Sigmoid colon (tissue), 6 donors: ENCODE measurements at regions not wholly inside any gene's neighbourhood (a gene's known extent, or its start where the extent isn't known, plus 50 kb on each side); places are given as distances from the start of the nearest gene placed in this dataset.
"Not testable (repeated sequence)": the region's sequence is repeated elsewhere in the genome, so short reads cannot be mapped to it uniquely, and the experiment has no call there.

Source experiments
- DNase-seq: peaks from one replicate; pipeline ENCODE4 v3.0.0-alpha.2; 2019
- H3K27ac ChIP-seq, 4 donors: fragments of 200-600 bp; sonication (generic); one replicate each; pipeline ENCODE4 v1.5.1; 2016 to 2019; ENCODE audit warnings: mild to moderate bottlenecking in 1 of 4
- H3K27me3 ChIP-seq, 3 donors: fragments of 200-600 bp; sonication (generic); one replicate each; pipeline ENCODE4 v1.5.1; 2019; ENCODE audit warnings: mild to moderate bottlenecking in 1 of 3
- H3K36me3 ChIP-seq, 4 donors: fragments of 200-600 bp; sonication (generic); one replicate each; pipeline ENCODE4 v1.5.1; 2016 to 2019
- H3K4me1 ChIP-seq, 4 donors: fragments of 200-600 bp; sonication (generic); one replicate each; pipeline ENCODE4 v1.5.1; 2017 to 2019
- H3K4me3 ChIP-seq, 4 donors: fragments of 200-600 bp; sonication (generic); one replicate each; pipeline ENCODE4 v1.5.1; 2017 to 2019; ENCODE audit warnings: mild to moderate bottlenecking in 2 of 4, moderate library complexity in 1 of 4
- H3K9me3 ChIP-seq, 4 donors: fragments of 200-600 bp in 3 of 4; sonication (generic) in 3 of 4; one replicate each; pipeline versions ENCODE4 v1.5.1 to v1.6.1; 2013 to 2019
- EP300 ChIP-seq, 4 donors: sonication (generic); formaldehyde crosslinking; IDR thresholded peaks; one replicate each; pipeline ENCODE4 v1.6.1; 2017; ENCODE audit warnings: antibody characterized with exemption in 4 of 4
- POLR2A ChIP-seq, 2 donors: fragments of 450-650 bp; IDR thresholded peaks; one replicate each; pipeline ENCODE4 v1.6.1; 2016; ENCODE audit warnings: antibody characterized with exemption in 2 of 2, mild to moderate bottlenecking in 2 of 2, moderate library complexity in 2 of 2
- POLR2AphosphoS5 ChIP-seq, 4 donors: sonication (generic); formaldehyde crosslinking; IDR thresholded peaks; one replicate each; pipeline ENCODE4 v1.6.1; 2017; ENCODE audit warnings: antibody characterized with exemption in 4 of 4
- WGBS, 2 donors: extraction: QIAGEN DNeasy Blood & Tissue Kit; methylation state at CpG; one replicate each; pipeline ENCODE4 v1.1.7; 2013; 5-methylcytosine and 5-hydroxymethylcytosine counted together
- intact Hi-C: fragments of 100-400 bp; cut with DNase I; formaldehyde crosslinking; loops from one replicate; pipeline ENCODE4 v1.15.1; 2023
- TF ChIP-seq, protein P1 (sequence below), 4 experiments: fragments of 450-650 bp in 3 of 4; fragments of 200-600 bp in 1 of 4; IDR thresholded peaks; one replicate each; pipeline ENCODE4 v1.5.1; 2016 to 2019; ENCODE audit warnings: antibody characterized with exemption in 4 of 4, mild to moderate bottlenecking in 3 of 4, moderate library complexity in 2 of 4
- donor health status: healthy with polysubstance abuse.
- donor health status: healthy.

DNA sequence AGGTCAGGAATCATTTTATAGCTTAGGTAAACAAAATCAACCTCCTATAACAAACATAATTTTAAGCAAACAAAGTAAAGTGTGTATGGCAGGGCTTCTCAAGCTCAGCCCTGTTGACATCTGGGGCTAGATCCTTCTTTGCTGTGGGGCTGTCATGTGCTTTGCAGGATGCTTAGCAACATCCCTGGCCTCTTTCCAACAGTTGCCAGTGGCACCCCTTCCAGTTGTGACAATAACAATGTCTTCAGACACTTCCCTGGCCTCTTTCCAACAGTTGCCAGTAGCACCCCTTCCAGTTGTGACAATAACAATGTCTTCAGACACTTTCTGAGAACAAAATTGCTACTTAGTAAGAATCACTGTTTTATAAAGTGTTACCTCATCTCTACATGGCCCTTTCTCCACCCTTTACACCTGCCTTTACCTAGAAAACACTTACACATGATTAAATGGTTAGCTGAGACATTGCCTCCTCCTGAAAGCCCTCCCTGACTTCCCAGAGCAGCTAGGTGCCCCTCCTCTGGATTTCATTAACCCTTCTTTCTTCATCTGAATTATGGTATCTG, 194.0 kb upstream of the LMCD1 start:
- no peak overlapping the region for H3K4me3 ChIP-seq
- no peaks in the 10 kb centered on the region for H3K27me3 ChIP-seq
- no peaks in the 10 kb centered on the region for H3K4me1 ChIP-seq
- intact Hi-C loops = no loop called here
- no peak overlapping the region for H3K27ac ChIP-seq
- DNase-seq = no peak
- no peaks in the 10 kb centered on the region for H3K36me3 ChIP-seq
- TF ChIP-seq EP300 (IDR thresholded peaks at IDR 0.05) (no peak), POLR2AphosphoS5 (IDR thresholded peaks at IDR 0.05) (no peak), POLR2A (IDR thresholded peaks at IDR 0.05) (no peak)
- TF ChIP-seq, protein P1, sequence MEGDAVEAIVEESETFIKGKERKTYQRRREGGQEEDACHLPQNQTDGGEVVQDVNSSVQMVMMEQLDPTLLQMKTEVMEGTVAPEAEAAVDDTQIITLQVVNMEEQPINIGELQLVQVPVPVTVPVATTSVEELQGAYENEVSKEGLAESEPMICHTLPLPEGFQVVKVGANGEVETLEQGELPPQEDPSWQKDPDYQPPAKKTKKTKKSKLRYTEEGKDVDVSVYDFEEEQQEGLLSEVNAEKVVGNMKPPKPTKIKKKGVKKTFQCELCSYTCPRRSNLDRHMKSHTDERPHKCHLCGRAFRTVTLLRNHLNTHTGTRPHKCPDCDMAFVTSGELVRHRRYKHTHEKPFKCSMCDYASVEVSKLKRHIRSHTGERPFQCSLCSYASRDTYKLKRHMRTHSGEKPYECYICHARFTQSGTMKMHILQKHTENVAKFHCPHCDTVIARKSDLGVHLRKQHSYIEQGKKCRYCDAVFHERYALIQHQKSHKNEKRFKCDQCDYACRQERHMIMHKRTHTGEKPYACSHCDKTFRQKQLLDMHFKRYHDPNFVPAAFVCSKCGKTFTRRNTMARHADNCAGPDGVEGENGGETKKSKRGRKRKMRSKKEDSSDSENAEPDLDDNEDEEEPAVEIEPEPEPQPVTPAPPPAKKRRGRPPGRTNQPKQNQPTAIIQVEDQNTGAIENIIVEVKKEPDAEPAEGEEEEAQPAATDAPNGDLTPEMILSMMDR (IDR thresholded peaks at IDR 0.05) = no peak
- peaks cover 0 to 3% (median 0%) of the 10 kb centered on the region in 4 donors for H3K9me3 ChIP-seq

DNA sequence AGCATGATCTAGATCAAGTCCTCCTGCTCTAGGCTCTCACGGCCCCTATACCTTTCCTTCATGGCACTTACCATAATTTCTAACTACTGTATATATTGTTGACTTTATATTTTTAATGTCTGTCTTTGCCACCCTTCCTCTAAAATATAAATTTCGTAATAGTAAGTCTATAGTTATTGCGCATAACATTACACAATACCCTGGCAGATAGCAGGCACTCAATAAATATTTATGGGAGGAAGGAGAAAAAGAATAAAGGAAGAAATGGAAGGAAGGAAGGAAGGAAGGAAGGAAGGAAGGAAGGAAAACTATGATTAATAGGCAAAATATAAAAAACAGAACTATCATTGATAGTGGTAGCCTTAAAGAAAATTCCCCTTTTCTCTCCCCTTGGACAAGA, 190.3 kb upstream of the LMCD1 start:
- no peaks in the 10 kb centered on the region for H3K4me1 ChIP-seq
- no peaks in the 10 kb centered on the region for H3K27me3 ChIP-seq
- intact Hi-C loops = no loop called here
- H3K9me3 ChIP-seq = peaks cover 0 to 3% (median 0%) of the 10 kb centered on the region in 4 donors
- DNase-seq = no peak
- H3K4me3 ChIP-seq = no peak overlapping the region
- no peak overlapping the region for H3K27ac ChIP-seq
- H3K36me3 ChIP-seq = no peaks in the 10 kb centered on the region
- 86 to 92% methylated on average over 3 of the region's 3 CpGs for WGBS, 2 donors
- TF ChIP-seq EP300 (IDR thresholded peaks at IDR 0.05) (no peak), POLR2AphosphoS5 (IDR thresholded peaks at IDR 0.05) (no peak), POLR2A (IDR thresholded peaks at IDR 0.05) (no peak)
- TF ChIP-seq, protein P1 (IDR thresholded peaks at IDR 0.05) = no peak

DNA sequence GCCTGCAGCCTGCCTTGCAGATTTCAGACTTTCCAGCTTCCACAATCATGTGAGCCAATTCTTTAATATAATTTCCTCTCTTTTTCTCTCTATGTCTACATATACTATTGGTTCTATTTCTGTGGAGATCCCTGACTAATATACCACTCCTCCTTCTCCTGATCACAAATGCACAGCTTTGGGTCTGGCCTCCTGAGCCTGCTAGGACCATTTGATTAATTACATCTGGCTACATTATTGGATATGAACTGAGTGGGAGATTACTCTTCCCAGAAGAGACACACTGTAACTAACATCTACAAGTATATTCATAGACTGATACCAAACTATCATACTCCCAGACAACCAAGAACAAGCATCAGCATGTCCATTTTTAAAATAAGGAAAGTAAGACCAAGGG, 188.9 kb upstream of the LMCD1 start:
- H3K27ac ChIP-seq = no peak overlapping the region
- no peak overlapping the region for H3K4me3 ChIP-seq
- H3K9me3 ChIP-seq = peaks cover 0 to 3% (median 0%) of the 10 kb centered on the region in 4 donors
- intact Hi-C loops = no loop called here
- H3K27me3 ChIP-seq = no peaks in the 10 kb centered on the region
- TF ChIP-seq, protein P1 (IDR thresholded peaks at IDR 0.05) = no peak
- no peak for TF ChIP-seq POLR2A (IDR thresholded peaks at IDR 0.05)
- no peak for TF ChIP-seq EP300 (IDR thresholded peaks at IDR 0.05)
- no peak for TF ChIP-seq POLR2AphosphoS5 (IDR thresholded peaks at IDR 0.05)
- H3K36me3 ChIP-seq = no peaks in the 10 kb centered on the region
- no peak for DNase-seq
- no peaks in the 10 kb centered on the region for H3K4me1 ChIP-seq

DNA sequence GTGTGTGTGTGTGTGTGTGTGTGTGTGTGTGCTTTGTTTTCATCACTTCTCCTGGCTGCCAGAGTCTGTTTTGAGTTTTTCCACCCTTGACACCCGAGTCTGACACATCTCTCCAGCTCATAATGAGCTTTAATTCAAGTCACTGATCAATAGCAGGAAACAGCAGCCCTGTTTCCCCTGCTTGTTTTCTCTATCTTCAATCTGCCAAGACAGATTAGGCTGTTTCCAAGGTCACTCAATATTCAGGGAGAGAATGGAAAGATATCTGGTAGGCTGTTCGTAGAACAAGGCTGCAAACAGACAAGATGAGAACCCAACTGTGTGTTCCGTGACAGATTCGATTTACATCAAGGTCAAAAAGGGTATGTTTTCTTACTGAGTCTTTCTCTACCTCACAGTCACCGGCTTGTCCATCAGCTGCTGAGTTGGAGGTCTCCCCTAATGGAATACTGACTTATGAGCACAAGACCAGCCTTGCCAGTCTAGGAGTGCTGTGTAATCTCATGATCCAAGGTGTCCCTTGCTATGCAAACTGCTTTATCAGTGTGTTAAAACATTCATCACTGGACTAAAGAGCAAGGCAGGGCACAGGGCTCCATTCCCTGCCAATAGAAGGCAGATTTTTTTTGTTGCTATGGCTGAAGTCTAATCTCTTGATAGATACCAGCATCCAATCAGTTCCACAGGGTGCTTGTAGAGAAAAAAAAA, 187.9 kb upstream of the LMCD1 start:
- no peak for DNase-seq
- Histone ChIP-seq H3K27me3 (no peaks in the 10 kb centered on the region), H3K27ac (no peak overlapping the region), H3K4me3 (no peak overlapping the region), H3K36me3 (no peaks in the 10 kb centered on the region), H3K9me3 (peaks cover 0 to 3% (median 0%) of the 10 kb centered on the region in 4 donors), H3K4me1 (no peaks in the 10 kb centered on the region)
- no peak for TF ChIP-seq POLR2A (IDR thresholded peaks at IDR 0.05)
- TF ChIP-seq POLR2AphosphoS5 (IDR thresholded peaks at IDR 0.05) = no peak
- no peak for TF ChIP-seq EP300 (IDR thresholded peaks at IDR 0.05)
- TF ChIP-seq, protein P1 (IDR thresholded peaks at IDR 0.05) = no peak
- intact Hi-C loops = no loop called here
- 62 to 76% methylated on average over 5 of the region's 5 CpGs for WGBS, 2 donors

DNA sequence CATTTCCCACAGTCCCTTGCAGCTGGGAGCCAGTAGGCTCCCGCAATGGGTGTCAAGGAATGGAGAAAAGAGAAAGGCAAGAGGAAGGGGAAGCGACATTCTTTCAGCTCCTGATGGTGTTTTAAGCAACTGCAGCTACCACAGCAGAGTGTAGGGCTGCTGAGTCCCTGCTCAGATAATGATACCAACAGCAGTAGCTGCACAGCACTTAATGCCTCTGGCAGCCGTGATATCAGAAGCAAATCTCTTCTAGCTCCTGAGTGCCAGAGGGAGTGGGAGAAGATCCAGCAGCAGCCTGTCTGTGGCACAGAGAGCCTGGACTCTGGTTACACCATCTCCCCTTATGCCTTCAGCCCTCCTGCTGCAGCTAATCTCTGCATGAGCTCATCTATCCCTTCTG, 186.1 kb upstream of the LMCD1 start:
- H3K27me3 ChIP-seq, DNase-seq, intact Hi-C loops, H3K4me1 ChIP-seq, H3K36me3 ChIP-seq, H3K4me3 ChIP-seq, H3K9me3 ChIP-seq, H3K27ac ChIP-seq: not testable (repeated sequence)
- 85 to 92% methylated on average over 3 of the region's 3 CpGs for WGBS, 2 donors
